CD14-positive monocyte (primary cell): ENCODE measurements at regions not wholly inside any gene's neighbourhood (a gene's known extent, or its start where the extent isn't known, plus 50 kb on each side); places are given as distances from the start of the nearest gene placed in this dataset.

Experiments
- DNase-seq, 3 donors: peaks; one replicate each; pipeline ENCODE4 v3.0.0-alpha.2; 2011 to 2022
- H2AFZ ChIP-seq: 2 replicates; pipeline ENCODE4 v1.6.0; 2012; ENCODE audit warnings: mild to moderate bottlenecking, low read depth, low read length, inconsistent platforms; ENCODE audit not compliant: insufficient read depth, poor library complexity, severe bottlenecking
- H3K27ac ChIP-seq, 2 donors: 1 replicate in 1 of 2; 2 replicates in 1 of 2; pipeline ENCODE4 v1.5.1; 2012 to 2013; ENCODE audit warnings: low read length in 2 of 2, control low read depth in 1 of 2, inconsistent platforms in 1 of 2, low read depth in 1 of 2, mild to moderate bottlenecking in 1 of 2
- H3K27me3 ChIP-seq, 2 donors: one replicate each; pipeline versions ENCODE4 v1.6.0 to v1.6.1; 2011 to 2013; ENCODE audit warnings: low read length in 2 of 2; ENCODE audit not compliant: control insufficient read depth in 2 of 2, insufficient read depth in 2 of 2
- H3K36me3 ChIP-seq, 2 donors: replicated peaks in 1 of 2; 1 replicate in 1 of 2; 2 replicates in 1 of 2; pipeline versions ENCODE4 v1.5.1 to v1.6.1; 2012 to 2013; ENCODE audit warnings: low read length in 2 of 2, control low read depth in 1 of 2, inconsistent platforms in 1 of 2, mild to moderate bottlenecking in 1 of 2; ENCODE audit not compliant: insufficient read depth in 2 of 2, control insufficient read depth in 1 of 2
- H3K4me1 ChIP-seq, 2 donors: 1 replicate in 1 of 2; 2 replicates in 1 of 2; pipeline versions ENCODE4 v1.5.1 to v1.6.1; 2012 to 2013; ENCODE audit warnings: low read length in 2 of 2, control low read depth in 1 of 2, inconsistent platforms in 1 of 2, mild to moderate bottlenecking in 1 of 2, moderate library complexity in 1 of 2; ENCODE audit not compliant: insufficient read depth in 2 of 2, control insufficient read depth in 1 of 2
- H3K4me2 ChIP-seq: replicated peaks from 2 replicates; pipeline ENCODE3; 2012; ENCODE audit warnings: low read length, moderate library complexity, mild to moderate bottlenecking; ENCODE audit not compliant: poor library complexity, severe bottlenecking; ENCODE audit errors: extremely low read depth
- H3K4me3 ChIP-seq, 3 experiments: fragments of 200-600 bp in 1 of 3; sonication (generic) in 1 of 3; replicated peaks in 1 of 3; 1 replicate in 2 of 3; 2 replicates in 1 of 3; pipeline ENCODE4 v1.5.1; 2011 to 2013; ENCODE audit warnings: low read length in 3 of 3, mild to moderate bottlenecking in 3 of 3, control low read depth in 2 of 3, low read depth in 2 of 3, inconsistent platforms in 1 of 3, moderate library complexity in 1 of 3
- H3K79me2 ChIP-seq: 2 replicates; pipeline ENCODE4 v1.6.0; 2012; ENCODE audit warnings: mild to moderate bottlenecking, control low read depth, inconsistent platforms, low read length, moderate library complexity; ENCODE audit not compliant: insufficient read depth
- H3K9ac ChIP-seq: 2 replicates; pipeline ENCODE4 v1.6.0; 2017; ENCODE audit warnings: low read length, mild to moderate bottlenecking; ENCODE audit not compliant: insufficient read depth, poor library complexity, severe bottlenecking
- H3K9me3 ChIP-seq, 2 donors: replicated peaks in 1 of 2; 1 replicate in 1 of 2; 2 replicates in 1 of 2; pipeline versions ENCODE4 v1.5.1 to v1.6.1; 2012 to 2013; ENCODE audit warnings: low read length in 2 of 2, control low read depth in 1 of 2; ENCODE audit not compliant: control insufficient read depth in 1 of 2, insufficient read depth in 1 of 2
- H4K20me1 ChIP-seq: 2 replicates; pipeline ENCODE4 v1.6.0; 2012; ENCODE audit warnings: mild to moderate bottlenecking, low read length, control low read depth, moderate library complexity; ENCODE audit not compliant: insufficient read depth
- H3K27ac Mint-ChIP-seq, 7 donors: one replicate each; pipeline ENCODE4 v1.8.0; 2020; ENCODE audit warnings: mild to moderate bottlenecking in 7 of 7, mixed read lengths in 7 of 7, moderate library complexity in 6 of 7, inconsistent platforms in 2 of 7
- H3K27me3 Mint-ChIP-seq, 3 donors: one replicate each; pipeline ENCODE4 v1.8.0; 2021 to 2022; ENCODE audit warnings: low read depth in 3 of 3, mild to moderate bottlenecking in 3 of 3, mixed read lengths in 3 of 3, moderate library complexity in 3 of 3, inconsistent platforms in 1 of 3
- H3K36me3 Mint-ChIP-seq, 2 donors: one replicate each; pipeline ENCODE4 v1.8.0; 2020; ENCODE audit warnings: mixed read lengths in 2 of 2, inconsistent platforms in 1 of 2, mild to moderate bottlenecking in 1 of 2
- H3K4me1 Mint-ChIP-seq: one replicate; pipeline ENCODE4 v1.8.0; 2020; ENCODE audit warnings: mild to moderate bottlenecking, mixed read lengths
- H3K4me3 Mint-ChIP-seq, 2 donors: one replicate each; pipeline ENCODE4 v1.8.0; 2020; ENCODE audit warnings: mild to moderate bottlenecking in 2 of 2, mixed read lengths in 2 of 2, moderate library complexity in 1 of 2
- H3K9me3 Mint-ChIP-seq, 7 donors: one replicate each; pipeline ENCODE4 v1.8.0; 2020 to 2022; ENCODE audit warnings: mixed read lengths in 7 of 7, mild to moderate bottlenecking in 6 of 7, moderate library complexity in 6 of 7, inconsistent platforms in 2 of 7
- WGBS: methylation state at CpG from one replicate; pipeline ENCODE4 v1.1.5; 2013; ENCODE audit warnings: missing lambda C conversion rate; ENCODE audit not compliant: insufficient coverage; 5-methylcytosine and 5-hydroxymethylcytosine counted together
- intact Hi-C, 2 donors: fragments of 100-400 bp; cut with micrococcal nuclease; formaldehyde crosslinking; loops; one replicate each; pipeline versions ENCODE4 v1.15.0 to v1.15.1; 2023
- TF ChIP-seq, protein P1 (sequence below): fragments of 200-600 bp; IDR thresholded peaks from one replicate; pipeline ENCODE4 v1.8.0; 2022; ENCODE audit warnings: antibody characterized with exemption, mild to moderate bottlenecking

DNA sequence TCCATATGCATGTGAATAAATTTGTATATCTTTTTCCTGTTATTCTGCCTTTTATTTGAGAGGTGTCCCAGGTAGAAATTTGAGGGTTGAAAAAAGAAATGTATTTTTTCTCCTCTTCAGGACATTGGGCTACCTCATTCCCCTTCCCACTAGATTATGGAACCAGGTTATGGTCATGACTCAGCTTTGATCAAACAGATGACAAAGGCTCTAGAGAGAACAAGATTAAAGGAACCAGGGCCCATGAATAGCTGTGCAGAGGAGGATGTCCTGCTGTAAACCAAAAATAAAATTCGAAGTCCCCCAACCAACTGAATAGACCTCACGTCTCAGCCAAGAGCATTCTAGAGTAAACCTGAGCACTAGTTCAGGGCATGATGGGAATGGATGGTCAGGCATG is 313.2 kb downstream of the RAPGEF2 start:
- Mint-ChIP-seq H3K27ac (no peak overlapping the region), H3K27me3 (peaks cover 0 to 2% (median 0%) of the 10 kb centered on the region in 3 donors), H3K4me3 (no peak overlapping the region), H3K4me1 (no peaks in the 10 kb centered on the region), H3K36me3 (no peaks in the 10 kb centered on the region), H3K9me3 (peaks cover 2 to 23% (median 14%) of the 10 kb centered on the region in 7 donors)
- no peak overlapping the region for H3K4me3 ChIP-seq
- H3K9ac ChIP-seq, result no peak overlapping the region
- H3K27me3 ChIP-seq, result no peaks in the 10 kb centered on the region
- no peak overlapping the region for H2AFZ ChIP-seq
- H3K4me2 ChIP-seq, result no peak overlapping the region
- DNase-seq, result no peak
- H3K9me3 ChIP-seq, result peaks cover 0 to 14% of the 10 kb centered on the region in 2 donors
- 63% methylated on average over 1 of the region's 2 CpGs for WGBS
- intact Hi-C loops, result no loop called here
- no peaks in the 10 kb centered on the region for H3K36me3 ChIP-seq
- TF ChIP-seq, protein P1, sequence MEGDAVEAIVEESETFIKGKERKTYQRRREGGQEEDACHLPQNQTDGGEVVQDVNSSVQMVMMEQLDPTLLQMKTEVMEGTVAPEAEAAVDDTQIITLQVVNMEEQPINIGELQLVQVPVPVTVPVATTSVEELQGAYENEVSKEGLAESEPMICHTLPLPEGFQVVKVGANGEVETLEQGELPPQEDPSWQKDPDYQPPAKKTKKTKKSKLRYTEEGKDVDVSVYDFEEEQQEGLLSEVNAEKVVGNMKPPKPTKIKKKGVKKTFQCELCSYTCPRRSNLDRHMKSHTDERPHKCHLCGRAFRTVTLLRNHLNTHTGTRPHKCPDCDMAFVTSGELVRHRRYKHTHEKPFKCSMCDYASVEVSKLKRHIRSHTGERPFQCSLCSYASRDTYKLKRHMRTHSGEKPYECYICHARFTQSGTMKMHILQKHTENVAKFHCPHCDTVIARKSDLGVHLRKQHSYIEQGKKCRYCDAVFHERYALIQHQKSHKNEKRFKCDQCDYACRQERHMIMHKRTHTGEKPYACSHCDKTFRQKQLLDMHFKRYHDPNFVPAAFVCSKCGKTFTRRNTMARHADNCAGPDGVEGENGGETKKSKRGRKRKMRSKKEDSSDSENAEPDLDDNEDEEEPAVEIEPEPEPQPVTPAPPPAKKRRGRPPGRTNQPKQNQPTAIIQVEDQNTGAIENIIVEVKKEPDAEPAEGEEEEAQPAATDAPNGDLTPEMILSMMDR, result no peak
- H3K4me1 ChIP-seq, result no peaks in the 10 kb centered on the region
- no peaks in the 10 kb centered on the region for H4K20me1 ChIP-seq
- H3K27ac ChIP-seq, result no peak overlapping the region
- H3K79me2 ChIP-seq, result no peaks in the 10 kb centered on the region

DNA sequence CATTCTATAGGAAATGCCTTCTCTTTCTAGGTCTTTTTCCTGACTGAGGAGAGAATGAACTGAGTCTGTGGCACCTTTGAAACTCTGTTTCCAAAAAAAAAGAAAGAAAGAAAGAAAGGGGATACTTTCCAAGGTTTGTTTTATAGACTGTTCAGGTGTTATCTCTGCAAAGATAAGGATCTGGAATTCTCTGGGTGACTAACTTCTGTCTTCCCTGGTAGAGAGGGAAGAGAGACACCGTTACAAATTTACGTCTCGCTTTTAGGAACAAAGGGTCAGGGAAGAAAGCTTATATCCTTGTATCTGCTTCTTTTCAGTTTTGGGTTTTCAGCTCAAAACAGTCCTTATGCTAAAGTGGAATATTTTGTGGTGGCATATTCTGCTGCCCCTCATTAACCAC is 314.1 kb downstream of the RAPGEF2 start:
- Histone ChIP-seq H3K4me2 (no peak overlapping the region), H3K79me2 (no peaks in the 10 kb centered on the region), H3K9me3 (peaks cover 0 to 17% of the 10 kb centered on the region in 2 donors), H3K4me1 (peaks cover 3 to 5% of the 10 kb centered on the region in 2 donors), H2AFZ (no peak overlapping the region), H3K36me3 (no peaks in the 10 kb centered on the region), H3K27me3 (no peaks in the 10 kb centered on the region), H3K9ac (no peak overlapping the region), H4K20me1 (no peaks in the 10 kb centered on the region), H3K4me3 (no peak overlapping the region), H3K27ac (no peak overlapping the region)
- Mint-ChIP-seq H3K9me3 (peaks cover 2 to 24% (median 14%) of the 10 kb centered on the region in 7 donors), H3K27me3 (peaks cover 0 to 3% (median 0%) of the 10 kb centered on the region in 3 donors), H3K36me3 (no peaks in the 10 kb centered on the region), H3K4me1 (peaks cover 7% of the 10 kb centered on the region), H3K4me3 (no peak overlapping the region), H3K27ac (no peak overlapping the region)
- WGBS, result no CpG with 5 or more reads among the region's 3 CpGs
- no peak for DNase-seq
- intact Hi-C loops, result no loop called here
- TF ChIP-seq, protein P1, result no peak
